Fibroblast of lung (primary cell): ENCODE measurements at regions not wholly inside any gene's neighbourhood (a gene's known extent, or its start where the extent isn't known, plus 50 kb on each side); places are given as distances from the start of the nearest gene placed in this dataset.

Experiments used
- DNase-seq, 2 donors: peaks; one replicate each; pipeline versions ENCODE4 v3.0.0 to v3.0.0-alpha.2; 2010; ENCODE audit warnings: low read depth in 2 of 2
- H2AFZ ChIP-seq: 2 replicates; pipeline ENCODE4 v1.5.1; 2012; ENCODE audit warnings: low read length, control low read depth, inconsistent platforms
- H3K27ac ChIP-seq: 2 replicates; pipeline ENCODE4 v1.5.1; 2011; ENCODE audit warnings: low read length, control low read depth; ENCODE audit not compliant: insufficient read depth
- H3K27me3 ChIP-seq: 2 replicates; pipeline ENCODE4 v1.5.1; 2011; ENCODE audit warnings: mild to moderate bottlenecking, low read length; ENCODE audit not compliant: control insufficient read depth, insufficient read depth
- H3K36me3 ChIP-seq: 2 replicates; pipeline ENCODE4 v1.5.1; 2011; ENCODE audit warnings: low read length; ENCODE audit not compliant: control insufficient read depth, insufficient read depth
- H3K4me1 ChIP-seq: 2 replicates; pipeline ENCODE4 v1.5.1; 2011; ENCODE audit warnings: low read length; ENCODE audit not compliant: control insufficient read depth, insufficient read depth; ENCODE audit errors: extremely low read depth
- H3K4me2 ChIP-seq: 2 replicates; pipeline ENCODE4 v1.5.1; 2011; ENCODE audit warnings: low read length, control low read depth; ENCODE audit not compliant: insufficient read depth; ENCODE audit errors: extremely low read depth
- H3K4me3 ChIP-seq, 4 experiments: fragments of 200-600 bp in 1 of 4; sonication (generic) in 1 of 4; replicated peaks in 1 of 4; 2 replicates each; pipeline ENCODE4 v1.5.1; 2011 to 2016; ENCODE audit warnings: low read length in 4 of 4, low read depth in 3 of 4, mild to moderate bottlenecking in 3 of 4, control low read depth in 2 of 4, inconsistent platforms in 1 of 4, mixed read lengths in 1 of 4; ENCODE audit not compliant: insufficient read depth in 1 of 4; ENCODE audit errors: control extremely low read depth in 1 of 4
- H3K79me2 ChIP-seq: 2 replicates; pipeline ENCODE4 v1.5.1; 2012; ENCODE audit warnings: mild to moderate bottlenecking, low read length, inconsistent platforms; ENCODE audit not compliant: control insufficient read depth, insufficient read depth
- H3K9ac ChIP-seq: 2 replicates; pipeline ENCODE4 v1.5.1; 2011; ENCODE audit warnings: mild to moderate bottlenecking, low read length, control low read depth; ENCODE audit not compliant: insufficient read depth
- H3K9me3 ChIP-seq: 2 replicates; pipeline ENCODE4 v1.5.1; 2012; ENCODE audit warnings: low read depth, low read length; ENCODE audit not compliant: control insufficient read depth, insufficient read depth
- H4K20me1 ChIP-seq: 2 replicates; pipeline ENCODE4 v1.5.1; 2011; ENCODE audit warnings: low read length; ENCODE audit not compliant: control insufficient read depth, insufficient read depth; ENCODE audit errors: extremely low read depth
- CTCF ChIP-seq, 2 donors: IDR thresholded peaks in 1 of 2; conservative IDR thresholded peaks in 1 of 2; 1 replicate in 1 of 2; 2 replicates in 1 of 2; pipeline ENCODE4 v1.5.1; 2011 to 2012; ENCODE audit warnings: low read length in 2 of 2, control low read depth in 1 of 2, inconsistent platforms in 1 of 2, low read depth in 1 of 2, mild to moderate bottlenecking in 1 of 2
- EZH2 ChIP-seq: IDR thresholded peaks from 2 replicates; pipeline ENCODE4 v1.5.1; 2012; ENCODE audit warnings: low read length, control low read depth, mild to moderate bottlenecking; ENCODE audit errors: missing control alignments

GRCh38 chr16:63169100-63169499 is 1132.9 kb upstream of the CDH8 start:
- Histone ChIP-seq H3K9me3 (no peaks in the 10 kb centered on the region), H3K27me3 (no peaks in the 10 kb centered on the region), H3K79me2 (no peaks in the 10 kb centered on the region), H2AFZ (no peak overlapping the region), H4K20me1 (no peaks in the 10 kb centered on the region), H3K27ac (no peak overlapping the region), H3K9ac (no peak overlapping the region), H3K36me3 (no peaks in the 10 kb centered on the region), H3K4me3 (no peak overlapping the region), H3K4me2 (no peak overlapping the region), H3K4me1 (no peaks in the 10 kb centered on the region)
- no peak for DNase-seq
- no peak for TF ChIP-seq EZH2
- TF ChIP-seq CTCF (conservative IDR thresholded peaks at IDR 0.05 in 1 of 2, IDR thresholded peaks at IDR 0.05 in 1 of 2; ENCODE audit: low read depth in 1 of 2, low read length in 2 of 2) = no peak

DNA sequence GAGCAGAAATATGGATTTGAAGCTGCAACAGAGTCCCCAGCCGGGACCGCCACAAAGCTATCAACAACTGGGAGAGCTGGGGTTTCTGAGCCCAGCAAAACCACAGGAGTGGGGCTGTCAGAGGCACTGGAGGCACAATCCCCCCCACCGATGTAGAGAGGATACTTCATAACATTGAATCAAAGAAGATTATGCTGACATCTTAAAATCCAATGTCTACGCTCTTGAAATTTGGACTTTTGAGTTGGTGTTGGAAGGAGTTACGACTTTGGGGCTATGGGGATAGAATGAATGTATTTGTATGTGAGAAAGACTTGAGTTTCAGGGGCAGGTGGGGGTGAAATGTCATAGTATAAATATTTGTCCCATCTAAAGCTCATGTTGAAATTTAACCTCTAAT is 1121.6 kb upstream of the CDH8 start:
- no peaks in the 10 kb centered on the region for H3K36me3 ChIP-seq
- no peaks in the 10 kb centered on the region for H3K27me3 ChIP-seq
- H3K4me3 ChIP-seq = no peak overlapping the region
- no peak overlapping the region for H3K4me2 ChIP-seq
- no peaks in the 10 kb centered on the region for H3K9me3 ChIP-seq
- TF ChIP-seq EZH2 = no peak
- no peak for DNase-seq
- H3K79me2 ChIP-seq = no peaks in the 10 kb centered on the region
- H2AFZ ChIP-seq = no peak overlapping the region
- no peaks in the 10 kb centered on the region for H3K4me1 ChIP-seq
- H3K27ac ChIP-seq = no peak overlapping the region
- H3K9ac ChIP-seq = no peak overlapping the region
- H4K20me1 ChIP-seq = no peaks in the 10 kb centered on the region

GRCh38 chr16:63146251-63146650 is 1110.0 kb upstream of the CDH8 start:
- Histone ChIP-seq H3K4me2 (no peak overlapping the region), H3K27me3 (no peaks in the 10 kb centered on the region), H3K36me3 (no peaks in the 10 kb centered on the region), H3K4me1 (no peaks in the 10 kb centered on the region), H3K4me3 (no peak overlapping the region), H3K9me3 (no peaks in the 10 kb centered on the region), H4K20me1 (no peaks in the 10 kb centered on the region), H3K27ac (no peak overlapping the region), H2AFZ (no peak overlapping the region), H3K79me2 (no peaks in the 10 kb centered on the region), H3K9ac (no peak overlapping the region)
- TF ChIP-seq CTCF (conservative IDR thresholded peaks at IDR 0.05 in 1 of 2, IDR thresholded peaks at IDR 0.05 in 1 of 2; ENCODE audit: low read depth in 1 of 2, low read length in 2 of 2) (no peak), EZH2 (no peak)
- no peak for DNase-seq
